IMR-90 (cell line): ENCODE measurements at regions not wholly inside any gene's neighbourhood (a gene's known extent, or its start where the extent isn't known, plus 50 kb on each side); places are given as distances from the start of the nearest gene placed in this dataset.

Source experiments
- ATAC-seq: fragments of 200-7000 bp; cut with Tn5 transposase; 2 replicates; pipeline ENCODE4 v1.9.1; 2020; ENCODE audit warnings: low read depth, mild to moderate bottlenecking, moderate library complexity
- BruUV-seq: library from RNA; stranded (reverse); fragments of 400-500 nt; replicated peaks from 2 replicates; lab custom pipeline; 2021; lab: Mats Ljungman, UMichigan
- CTCF ChIA-PET: fragments of 300-600 bp; formaldehyde crosslinking; extraction: SDS; loops from one replicate; lab custom pipeline; 2021; ENCODE audit warnings: antibody characterized with exemption; lab: Yijun Ruan, JAX
- POLR2A ChIA-PET: fragments of 300-600 bp; sonication (Branson Sonifier 250); formaldehyde crosslinking; loops from one replicate; lab custom pipeline; 2022; ENCODE audit warnings: antibody characterized with exemption; ENCODE audit not compliant: unreplicated experiment; lab: Charles Lee
- DNase-seq: peaks from one replicate; pipeline ENCODE4 v3.0.0; 2013
- H2AFZ ChIP-seq: replicated peaks from 2 replicates; pipeline ENCODE3; 2013; ENCODE audit warnings: low read length, mild to moderate bottlenecking; ENCODE audit not compliant: poor library complexity
- H2AK5ac ChIP-seq: 2 replicates; pipeline ENCODE4 v1.6.1; 2013; ENCODE audit warnings: low read depth, low read length, inconsistent platforms
- H2AK9ac ChIP-seq: replicated peaks from 2 replicates; pipeline ENCODE3; 2013; ENCODE audit warnings: mild to moderate bottlenecking, low read depth, low read length, moderate library complexity; ENCODE audit not compliant: poor library complexity
- H2BK120ac ChIP-seq: 2 replicates; pipeline ENCODE4 v1.6.1; 2013; ENCODE audit warnings: low read depth, low read length, inconsistent platforms
- H2BK15ac ChIP-seq: 3 replicates; pipeline ENCODE4 v1.6.1; 2013; ENCODE audit warnings: low read depth, low read length, inconsistent platforms
- H2BK20ac ChIP-seq: 2 replicates; pipeline ENCODE4 v1.6.1; 2013; ENCODE audit warnings: low read depth, mild to moderate bottlenecking, inconsistent platforms, low read length, moderate library complexity
- H2BK5ac ChIP-seq: 2 replicates; pipeline ENCODE4 v1.6.1; 2013; ENCODE audit warnings: mild to moderate bottlenecking, low read depth, low read length, inconsistent platforms; ENCODE audit not compliant: poor library complexity, severe bottlenecking
- H3K14ac ChIP-seq: replicated peaks from 2 replicates; pipeline ENCODE4 v1.6.1; 2013; ENCODE audit warnings: low read depth, low read length, inconsistent platforms
- H3K18ac ChIP-seq: 2 replicates; pipeline ENCODE4 v1.6.1; 2013; ENCODE audit warnings: low read depth, low read length, control low read depth
- H3K23ac ChIP-seq: 2 replicates; pipeline ENCODE4 v1.6.1; 2013; ENCODE audit warnings: low read depth, low read length, inconsistent platforms
- H3K27ac ChIP-seq: 2 replicates; pipeline ENCODE4 v1.5.1; 2013; ENCODE audit warnings: mild to moderate bottlenecking, control low read depth, low read length; ENCODE audit not compliant: insufficient read depth
- H3K27me3 ChIP-seq: 2 replicates; pipeline ENCODE4 v1.6.1; 2013; ENCODE audit warnings: low read length; ENCODE audit not compliant: control insufficient read depth, insufficient read depth
- H3K36me3 ChIP-seq: 2 replicates; pipeline ENCODE4 v1.6.1; 2013; ENCODE audit warnings: low read length, mixed read lengths; ENCODE audit not compliant: control insufficient read depth, insufficient read depth
- H3K4ac ChIP-seq: 2 replicates; pipeline ENCODE4 v1.6.1; 2013; ENCODE audit warnings: low read depth, low read length, inconsistent platforms
- H3K4me1 ChIP-seq: 2 replicates; pipeline ENCODE4 v1.6.1; 2013; ENCODE audit warnings: low read length, mixed read lengths; ENCODE audit not compliant: control insufficient read depth, insufficient read depth
- H3K4me2 ChIP-seq: 2 replicates; pipeline ENCODE4 v1.6.1; 2013; ENCODE audit warnings: low read depth, mild to moderate bottlenecking, control low read depth, low read length, moderate library complexity
- H3K4me3 ChIP-seq: 2 replicates; pipeline ENCODE4 v1.5.1; 2013; ENCODE audit warnings: low read depth, mild to moderate bottlenecking, control low read depth, low read length, moderate library complexity; ENCODE audit not compliant: insufficient read depth
- H3K56ac ChIP-seq: 2 replicates; pipeline ENCODE4 v1.6.1; 2013; ENCODE audit warnings: low read length, inconsistent platforms; ENCODE audit not compliant: insufficient read depth; ENCODE audit errors: extremely low read depth
- H3K79me1 ChIP-seq, 2 experiments: 2 replicates each; pipeline ENCODE4 v1.6.1; 2013; ENCODE audit warnings: low read length in 2 of 2, inconsistent platforms in 1 of 2, low read depth in 1 of 2
- H3K9ac ChIP-seq: 2 replicates; pipeline ENCODE4 v1.6.1; 2013; ENCODE audit warnings: low read depth, low read length, control low read depth
- H3K9me1 ChIP-seq: 2 replicates; pipeline ENCODE4 v1.6.1; 2013; ENCODE audit warnings: low read length, inconsistent platforms; ENCODE audit not compliant: insufficient read depth
- H3K9me3 ChIP-seq: 2 replicates; pipeline ENCODE4 v1.6.1; 2013; ENCODE audit warnings: low read length; ENCODE audit not compliant: control insufficient read depth, insufficient read depth
- H4K20me1 ChIP-seq: 2 replicates; pipeline ENCODE4 v1.6.1; 2013; ENCODE audit warnings: low read length, inconsistent platforms; ENCODE audit not compliant: insufficient read depth
- H4K5ac ChIP-seq: 2 replicates; pipeline ENCODE4 v1.6.1; 2013; ENCODE audit warnings: mild to moderate bottlenecking, low read depth, low read length, control low read depth
- H4K8ac ChIP-seq, 2 experiments: 2 replicates each; pipeline ENCODE4 v1.6.1; 2013; ENCODE audit warnings: low read depth in 2 of 2, low read length in 2 of 2, control low read depth in 1 of 2, inconsistent platforms in 1 of 2
- H4K91ac ChIP-seq: 2 replicates; pipeline ENCODE4 v1.6.1; 2013; ENCODE audit warnings: low read depth, low read length, inconsistent platforms; ENCODE audit not compliant: insufficient read depth
- BHLHE40 ChIP-seq: fragments of 150-350 bp; IDR thresholded peaks from 2 replicates; pipeline ENCODE4 v1.6.1; 2016; ENCODE audit warnings: mild to moderate bottlenecking, low read depth, low read length
- CEBPB ChIP-seq: IDR thresholded peaks from 2 replicates; pipeline ENCODE4 v1.6.1; 2012; ENCODE audit warnings: low read depth, low read length, improper control_type of control experiment
- CHD1 ChIP-seq: IDR thresholded peaks from 2 replicates; pipeline ENCODE4 v1.6.1; 2012; ENCODE audit warnings: low read depth, low read length, improper control_type of control experiment
- CTCF ChIP-seq: conservative IDR thresholded peaks from 2 replicates; pipeline ENCODE4 v1.5.1; 2012; ENCODE audit warnings: mild to moderate bottlenecking, low read depth, low read length, improper control_type of control experiment
- FOS ChIP-seq: fragments of 150-350 bp; IDR thresholded peaks from 2 replicates; pipeline ENCODE4 v1.6.1; 2016; ENCODE audit warnings: low read depth, low read length
- MAFK ChIP-seq: IDR thresholded peaks from 2 replicates; pipeline ENCODE4 v1.6.1; 2012; ENCODE audit warnings: low read depth, low read length, improper control_type of control experiment
- MAZ ChIP-seq: IDR thresholded peaks from 2 replicates; pipeline ENCODE4 v1.6.1; 2012; ENCODE audit warnings: low read depth, mild to moderate bottlenecking, low read length, improper control_type of control experiment, moderate library complexity, borderline replicate concordance
- MXI1 ChIP-seq: IDR thresholded peaks from 2 replicates; pipeline ENCODE4 v1.6.1; 2012; ENCODE audit warnings: low read depth, mild to moderate bottlenecking, low read length, moderate library complexity, borderline replicate concordance
- NFE2L2 ChIP-seq: fragments of 150-350 bp; IDR thresholded peaks from 2 replicates; pipeline ENCODE4 v1.6.1; 2016; ENCODE audit warnings: low read depth, mild to moderate bottlenecking, low read length
- POLR2A ChIP-seq: IDR thresholded peaks from 2 replicates; pipeline ENCODE4 v1.6.1; 2012; ENCODE audit warnings: mild to moderate bottlenecking, low read depth, low read length
- RAD21 ChIP-seq: IDR thresholded peaks from 2 replicates; pipeline ENCODE4 v1.6.1; 2012; ENCODE audit warnings: low read length, improper control_type of control experiment
- RCOR1 ChIP-seq: IDR thresholded peaks from 2 replicates; pipeline ENCODE4 v1.6.1; 2012; ENCODE audit warnings: mild to moderate bottlenecking, low read length, improper control_type of control experiment; ENCODE audit not compliant: insufficient replicate concordance
- RFX5 ChIP-seq: IDR thresholded peaks from 2 replicates; pipeline ENCODE4 v1.8.0; 2012; ENCODE audit warnings: low read depth, mild to moderate bottlenecking, low read length, moderate library complexity
- SMC3 ChIP-seq: fragments of 150-350 bp; IDR thresholded peaks from 2 replicates; pipeline ENCODE4 v1.6.1; 2016; ENCODE audit warnings: low read depth, mild to moderate bottlenecking, antibody characterized with exemption, low read length, moderate library complexity
- WGBS, 2 experiments: methylation state at CpG; one replicate each; pipeline versions ENCODE4 v1.1.5 to v1.1.7; 2013; ENCODE audit warnings: missing lambda C conversion rate in 2 of 2; ENCODE audit not compliant: insufficient read length in 1 of 2; ENCODE audit errors: extremely low coverage in 2 of 2; 5-methylcytosine and 5-hydroxymethylcytosine counted together
- dilution Hi-C: fragments of 300-500 bp; cut with HindIII; formaldehyde crosslinking; loops from one replicate; pipeline ENCODE4 v1.14.3; 2018; ENCODE audit warnings: low sequenced_read_pairs; ENCODE audit not compliant: unreplicated experiment
- in situ Hi-C: fragments of 300-500 bp; cut with MboI; formaldehyde crosslinking; loops from 3 replicates; pipeline ENCODE4 v1.14.3; 2019; ENCODE audit warnings: low sequenced_read_pairs, inconsistent platforms, mixed read lengths
- intact Hi-C: fragments of 100-400 bp; cut with micrococcal nuclease; formaldehyde crosslinking; loops from 2 replicates; pipeline ENCODE4 v1.10.0; 2022
- TF ChIP-seq, protein P1 (sequence below): fragments of 150-350 bp; IDR thresholded peaks from 2 replicates; pipeline ENCODE4 v1.6.1; 2016; ENCODE audit warnings: low read depth, mild to moderate bottlenecking, low read length, moderate library complexity, borderline replicate concordance
- TF ChIP-seq, protein P2 (sequence below): fragments of 150-350 bp; IDR thresholded peaks from 2 replicates; pipeline ENCODE4 v1.6.1; 2017; ENCODE audit warnings: mild to moderate bottlenecking, antibody characterized with exemption, low read length, low read depth

GRCh38 chr3:83498361-83499016, 1460.3 kb upstream of the CADM2 start:
- intact Hi-C loops = no loop called here
- no peak overlapping the region for H2AK9ac ChIP-seq
- ChIA-PET POLR2A (no interaction called here), CTCF (no interaction called here)
- no peak overlapping the region for H3K27ac ChIP-seq
- no peaks in the 10 kb centered on the region for H3K36me3 ChIP-seq
- H2AK5ac ChIP-seq = no peak overlapping the region
- H3K9me1 ChIP-seq = no peaks in the 10 kb centered on the region
- no peak overlapping the region for H3K18ac ChIP-seq
- no peaks in the 10 kb centered on the region for H3K27me3 ChIP-seq
- DNase-seq (no peak), ATAC-seq (no peak)
- H4K5ac ChIP-seq = no peak overlapping the region
- no peak overlapping the region for H3K4me2 ChIP-seq
- H4K20me1 ChIP-seq = no peaks in the 10 kb centered on the region
- H3K9ac ChIP-seq = no peak overlapping the region
- H4K8ac ChIP-seq = no peak overlapping the region
- no TSS peak for BruUV-seq
- dilution Hi-C loops = no loop called here
- no peak overlapping the region for H3K4ac ChIP-seq
- no peak overlapping the region for H2BK120ac ChIP-seq
- H2BK5ac ChIP-seq = no peak overlapping the region
- no peaks in the 10 kb centered on the region for H3K79me1 ChIP-seq
- in situ Hi-C loops = no loop called here
- H2BK15ac ChIP-seq = no peak overlapping the region
- H2BK20ac ChIP-seq = no peak overlapping the region
- H3K14ac ChIP-seq = no peak overlapping the region
- TF ChIP-seq, protein P1, sequence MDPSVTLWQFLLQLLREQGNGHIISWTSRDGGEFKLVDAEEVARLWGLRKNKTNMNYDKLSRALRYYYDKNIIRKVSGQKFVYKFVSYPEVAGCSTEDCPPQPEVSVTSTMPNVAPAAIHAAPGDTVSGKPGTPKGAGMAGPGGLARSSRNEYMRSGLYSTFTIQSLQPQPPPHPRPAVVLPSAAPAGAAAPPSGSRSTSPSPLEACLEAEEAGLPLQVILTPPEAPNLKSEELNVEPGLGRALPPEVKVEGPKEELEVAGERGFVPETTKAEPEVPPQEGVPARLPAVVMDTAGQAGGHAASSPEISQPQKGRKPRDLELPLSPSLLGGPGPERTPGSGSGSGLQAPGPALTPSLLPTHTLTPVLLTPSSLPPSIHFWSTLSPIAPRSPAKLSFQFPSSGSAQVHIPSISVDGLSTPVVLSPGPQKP = no peak
- TF ChIP-seq BHLHE40 (no peak), POLR2A (no peak), RFX5 (no peak), CEBPB (no peak), MXI1 (no peak), SMC3 (no peak), CHD1 (no peak), CTCF (no peak), RAD21 (no peak), RCOR1 (no peak), MAZ (no peak), FOS (no peak), MAFK (no peak), NFE2L2 (no peak)
- TF ChIP-seq, protein P2, sequence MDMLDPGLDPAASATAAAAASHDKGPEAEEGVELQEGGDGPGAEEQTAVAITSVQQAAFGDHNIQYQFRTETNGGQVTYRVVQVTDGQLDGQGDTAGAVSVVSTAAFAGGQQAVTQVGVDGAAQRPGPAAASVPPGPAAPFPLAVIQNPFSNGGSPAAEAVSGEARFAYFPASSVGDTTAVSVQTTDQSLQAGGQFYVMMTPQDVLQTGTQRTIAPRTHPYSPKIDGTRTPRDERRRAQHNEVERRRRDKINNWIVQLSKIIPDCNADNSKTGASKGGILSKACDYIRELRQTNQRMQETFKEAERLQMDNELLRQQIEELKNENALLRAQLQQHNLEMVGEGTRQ = no peak
- no peak overlapping the region for H2AFZ ChIP-seq
- H4K91ac ChIP-seq = no peak overlapping the region
- no peak overlapping the region for H3K4me3 ChIP-seq
- no peak overlapping the region for H3K56ac ChIP-seq
- no CpG with 5 or more reads among the region's 1 CpG for WGBS, 2 experiments
- H3K9me3 ChIP-seq = peaks cover 20% of the 10 kb centered on the region
- no peak overlapping the region for H3K23ac ChIP-seq
- no peaks in the 10 kb centered on the region for H3K4me1 ChIP-seq
